Heart right ventricle (tissue), 16 donors: ENCODE measurements at regions not wholly inside any gene's neighbourhood (a gene's known extent, or its start where the extent isn't known, plus 50 kb on each side); places are given as distances from the start of the nearest gene placed in this dataset.

ENCODE experiments used
- ATAC-seq, 8 donors: fragments of 200-7000 bp; cut with Tn5 transposase; one replicate each; pipeline ENCODE4 v1.9.1; 2020; ENCODE audit warnings: mild to moderate bottlenecking in 8 of 8, moderate library complexity in 8 of 8, moderate number of reproducible peaks in 1 of 8
- DNase-seq, 2 donors: peaks; one replicate each; pipeline ENCODE4 v3.0.0-alpha.2; 2020
- H3K27ac ChIP-seq, 10 donors: fragments of 200-600 bp; sonication (generic) in 2 of 10; one replicate each; pipeline versions ENCODE4 v1.5.0 to v1.8.0; 2020 to 2022; ENCODE audit warnings: mild to moderate bottlenecking in 3 of 10
- H3K27me3 ChIP-seq, 7 donors: fragments of 200-600 bp; one replicate each; pipeline ENCODE4 v1.8.0; 2021 to 2022; ENCODE audit warnings: mild to moderate bottlenecking in 2 of 7
- H3K36me3 ChIP-seq, 9 donors: fragments of 200-600 bp; sonication (generic) in 1 of 9; one replicate each; pipeline versions ENCODE4 v1.5.0 to v1.8.0; 2020 to 2022; ENCODE audit warnings: mild to moderate bottlenecking in 2 of 9
- H3K4me1 ChIP-seq, 9 donors: fragments of 200-600 bp; sonication (generic) in 1 of 9; one replicate each; pipeline versions ENCODE4 v1.5.0 to v1.8.0; 2020 to 2022; ENCODE audit warnings: mild to moderate bottlenecking in 4 of 9
- H3K4me3 ChIP-seq, 10 donors: fragments of 200-600 bp; sonication (generic) in 2 of 10; one replicate each; pipeline versions ENCODE4 v1.5.0 to v1.8.0; 2020 to 2022; ENCODE audit warnings: mild to moderate bottlenecking in 7 of 10, moderate library complexity in 2 of 10
- H3K9me3 ChIP-seq, 11 donors: fragments of 200-600 bp in 10 of 11; sonication (generic) in 2 of 11; one replicate each; pipeline versions ENCODE4 v1.5.0 to v1.8.0; 2013 to 2022; ENCODE audit warnings: mild to moderate bottlenecking in 2 of 11, control low read depth in 1 of 11, moderate library complexity in 1 of 11
- WGBS, 2 donors: extraction: QIAGEN DNeasy Blood & Tissue Kit; methylation state at CpG; one replicate each; pipeline ENCODE4 v1.1.7; 2013; ENCODE audit warnings: inconsistent platforms in 1 of 2; 5-methylcytosine and 5-hydroxymethylcytosine counted together
- intact Hi-C, 10 donors: fragments of 100-400 bp; cut with DNase I; formaldehyde crosslinking; loops; one replicate each; pipeline versions ENCODE4 v1.11.1 to v1.14.2; 2022
- TF ChIP-seq, protein P1 (sequence below), 9 donors: fragments of 200-600 bp; sonication (generic) in 2 of 9; IDR thresholded peaks; one replicate each; pipeline versions ENCODE4 v1.5.0 to v1.8.0; 2021 to 2022; ENCODE audit warnings: antibody characterized with exemption in 9 of 9, mild to moderate bottlenecking in 5 of 9, moderate library complexity in 1 of 9
- donor health status: Arrhythmogenic right ventricular cardiomyopathy.
- donor health status: ischemic (EF 13 %, LVEDD 7.1; RV severe dilation, severe dysfunction).
- donor health status: healthy with polysubstance abuse.
- donor health status: DM: no; HTN: yes; CAD: no.
- donor health status: DM: no; HTN: no; CAD: no.
- donor health status: ischemic (EF 25% LVEDD 6.9; RV normal size, moderate dysfunction).
- donor health status: ischemic (EF 25% LVEDD 5.7; RV mildly dilated, moderate dysfunction).
- donor health status: healthy.
- donor health status: DM: yes; HTN: yes; CAD: no.
- donor health status: Ischemic cardiomyopathy.
- donor health status: ischemic (EF 35%, LVEDD 5.7; RV mildly dilated, moderate dysfunction).
- donor health status: nonischemic (EF 11% LVEDD 7.7; RV severe dilation, severe dysfunction).
- donor health status: DM: yes; HTN: yes; CAD: no.
- donor health status: PGD.
- donor health status: ischemic (EF 29% LVEDD 5.4; RV normal size, mild dysfunction).
- donor health status: nonischemic (EF 23%, LVEDD 6.1; RV moderate dilation, normal function).

DNA sequence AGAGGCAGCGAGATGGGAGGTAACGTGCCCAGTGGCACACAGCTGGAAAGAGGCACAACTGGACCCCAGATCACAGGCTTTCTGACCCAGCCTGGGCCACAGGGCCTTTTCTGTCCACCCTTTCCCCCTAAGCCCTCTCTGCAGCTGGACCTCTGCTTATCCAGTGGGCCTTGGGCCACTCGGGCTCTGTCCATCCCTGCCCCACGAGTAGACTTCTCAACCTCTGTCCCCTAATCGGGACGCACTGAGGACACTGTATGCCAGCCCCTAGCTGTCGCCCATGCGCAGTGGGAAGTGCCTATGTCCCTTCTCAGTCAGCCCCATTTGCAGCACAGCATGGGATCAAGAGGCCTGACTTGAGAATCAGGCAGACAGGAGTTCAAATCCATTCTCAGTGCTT is 65.6 kb upstream of the NEURL1B start:
- H3K36me3 ChIP-seq: no peaks in the 10 kb centered on the region
- H3K27me3 ChIP-seq: no peaks in the 10 kb centered on the region
- 91 to 96% methylated on average over 8 of the region's 8 CpGs for WGBS, 2 donors
- ATAC-seq (no peak), DNase-seq (no peak)
- H3K4me1 ChIP-seq: peaks cover 8 to 56% (median 26%) of the 10 kb centered on the region in 9 donors
- TF ChIP-seq, protein P1, sequence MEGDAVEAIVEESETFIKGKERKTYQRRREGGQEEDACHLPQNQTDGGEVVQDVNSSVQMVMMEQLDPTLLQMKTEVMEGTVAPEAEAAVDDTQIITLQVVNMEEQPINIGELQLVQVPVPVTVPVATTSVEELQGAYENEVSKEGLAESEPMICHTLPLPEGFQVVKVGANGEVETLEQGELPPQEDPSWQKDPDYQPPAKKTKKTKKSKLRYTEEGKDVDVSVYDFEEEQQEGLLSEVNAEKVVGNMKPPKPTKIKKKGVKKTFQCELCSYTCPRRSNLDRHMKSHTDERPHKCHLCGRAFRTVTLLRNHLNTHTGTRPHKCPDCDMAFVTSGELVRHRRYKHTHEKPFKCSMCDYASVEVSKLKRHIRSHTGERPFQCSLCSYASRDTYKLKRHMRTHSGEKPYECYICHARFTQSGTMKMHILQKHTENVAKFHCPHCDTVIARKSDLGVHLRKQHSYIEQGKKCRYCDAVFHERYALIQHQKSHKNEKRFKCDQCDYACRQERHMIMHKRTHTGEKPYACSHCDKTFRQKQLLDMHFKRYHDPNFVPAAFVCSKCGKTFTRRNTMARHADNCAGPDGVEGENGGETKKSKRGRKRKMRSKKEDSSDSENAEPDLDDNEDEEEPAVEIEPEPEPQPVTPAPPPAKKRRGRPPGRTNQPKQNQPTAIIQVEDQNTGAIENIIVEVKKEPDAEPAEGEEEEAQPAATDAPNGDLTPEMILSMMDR (IDR thresholded peaks at IDR 0.05): no peak
- intact Hi-C loops: loop anchor here in 1 of 10 donors (5.0 kb wide), 1 partner anchor 68 kb away; no protein-coding TSS in a partner anchor
- H3K27ac ChIP-seq: peak overlapping the region in 7 of 10 donors; percentile 10 to 56 (median 38)
- no peak overlapping the region for H3K4me3 ChIP-seq
- H3K9me3 ChIP-seq: peaks cover 0 to 4% (median 0%) of the 10 kb centered on the region in 11 donors

DNA sequence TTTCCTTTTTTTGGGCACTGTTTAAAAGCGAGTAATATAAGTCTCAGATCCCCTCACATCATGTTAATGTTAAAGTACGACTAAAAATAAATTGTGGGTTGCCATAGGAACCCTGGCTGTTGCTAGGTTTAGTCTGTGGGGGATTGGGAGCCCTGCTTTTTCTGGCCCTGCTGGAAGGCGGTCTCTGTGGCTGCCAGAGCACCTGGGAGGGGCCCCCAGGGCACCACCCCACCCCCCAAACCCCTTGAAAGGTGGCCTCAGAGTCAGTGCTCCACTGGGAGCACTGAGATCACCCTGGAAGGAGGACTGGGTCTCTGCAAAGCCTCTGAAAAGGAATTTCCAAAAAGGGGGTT is 66.2 kb upstream of the NEURL1B start:
- 53 to 62% methylated on average over 3 of the region's 3 CpGs for WGBS, 2 donors
- TF ChIP-seq, protein P1 (IDR thresholded peaks at IDR 0.05): no peak
- no peaks in the 10 kb centered on the region for H3K36me3 ChIP-seq
- peaks cover 0 to 4% (median 0%) of the 10 kb centered on the region in 11 donors for H3K9me3 ChIP-seq
- peak in 5 of 8 donors; percentile 2 to 51 (median 30) for ATAC-seq
- H3K4me1 ChIP-seq: peaks cover 8 to 59% (median 26%) of the 10 kb centered on the region in 9 donors
- no peak for DNase-seq
- intact Hi-C loops: loop anchor here in 1 of 10 donors (5.0 kb wide), 1 partner anchor 68 kb away; no protein-coding TSS in a partner anchor
- H3K27ac ChIP-seq: peak overlapping the region in 6 of 10 donors; percentile 10 to 56 (median 49)
- H3K4me3 ChIP-seq: no peak overlapping the region
- H3K27me3 ChIP-seq: no peaks in the 10 kb centered on the region

DNA sequence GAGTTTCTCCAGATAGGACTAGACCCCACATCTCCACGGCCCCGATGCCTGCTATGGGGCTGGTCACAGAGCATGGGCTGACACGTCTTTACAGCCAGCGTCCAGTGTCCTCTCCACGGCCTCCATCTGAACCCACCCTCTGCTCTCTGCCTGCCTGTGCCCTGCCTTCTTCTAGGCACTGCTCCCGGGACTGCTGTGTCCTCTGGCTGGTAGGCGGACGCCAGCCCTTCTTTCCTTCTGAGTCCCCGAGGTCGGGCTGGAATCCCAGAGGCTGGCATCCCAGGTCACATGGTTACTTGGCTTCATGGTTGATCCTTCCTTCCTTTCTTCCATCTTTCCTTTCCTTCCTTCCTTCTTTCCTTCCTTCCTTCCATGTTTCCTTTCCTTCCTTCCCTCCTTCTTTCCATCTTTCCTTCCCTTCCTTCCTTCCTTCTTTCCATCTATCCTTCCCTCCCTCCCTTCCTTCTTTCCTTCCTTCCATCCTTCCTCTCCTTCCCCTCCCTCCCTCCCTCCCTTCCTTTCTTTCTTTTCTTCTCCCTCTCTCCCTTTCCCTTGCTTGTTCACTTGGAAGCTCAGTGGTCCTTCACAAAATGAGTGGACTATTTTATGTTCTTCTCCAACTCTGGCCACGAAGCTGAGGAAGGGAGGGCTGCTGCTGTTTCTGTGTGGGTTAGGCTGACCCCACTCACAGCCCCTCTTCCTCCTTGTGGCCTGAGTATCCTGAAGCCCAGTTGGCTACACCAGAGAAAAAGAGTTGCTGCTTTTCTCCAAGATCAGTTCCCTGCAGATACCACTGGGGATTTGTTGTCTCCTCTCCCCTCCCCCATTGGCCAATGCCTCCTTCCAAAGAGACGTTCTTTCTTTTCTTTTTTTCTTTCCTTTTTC is 66.8 kb upstream of the NEURL1B start:
- intact Hi-C loops: no loop called here
- TF ChIP-seq, protein P1 (IDR thresholded peaks at IDR 0.05): no peak
- 79 to 81% methylated on average over 12 of the region's 12 CpGs for WGBS, 2 donors
- DNase-seq (no peak), ATAC-seq (peak in 4 of 8 donors; percentile 9 to 39 (median 16))
- no peaks in the 10 kb centered on the region for H3K36me3 ChIP-seq
- peaks cover 0 to 4% (median 0%) of the 10 kb centered on the region in 11 donors for H3K9me3 ChIP-seq
- no peak overlapping the region for H3K4me3 ChIP-seq
- no peaks in the 10 kb centered on the region for H3K27me3 ChIP-seq
- H3K27ac ChIP-seq: peak overlapping the region in 7 of 10 donors; percentile 14 to 56 (median 52)
- peaks cover 6 to 53% (median 25%) of the 10 kb centered on the region in 9 donors for H3K4me1 ChIP-seq

DNA sequence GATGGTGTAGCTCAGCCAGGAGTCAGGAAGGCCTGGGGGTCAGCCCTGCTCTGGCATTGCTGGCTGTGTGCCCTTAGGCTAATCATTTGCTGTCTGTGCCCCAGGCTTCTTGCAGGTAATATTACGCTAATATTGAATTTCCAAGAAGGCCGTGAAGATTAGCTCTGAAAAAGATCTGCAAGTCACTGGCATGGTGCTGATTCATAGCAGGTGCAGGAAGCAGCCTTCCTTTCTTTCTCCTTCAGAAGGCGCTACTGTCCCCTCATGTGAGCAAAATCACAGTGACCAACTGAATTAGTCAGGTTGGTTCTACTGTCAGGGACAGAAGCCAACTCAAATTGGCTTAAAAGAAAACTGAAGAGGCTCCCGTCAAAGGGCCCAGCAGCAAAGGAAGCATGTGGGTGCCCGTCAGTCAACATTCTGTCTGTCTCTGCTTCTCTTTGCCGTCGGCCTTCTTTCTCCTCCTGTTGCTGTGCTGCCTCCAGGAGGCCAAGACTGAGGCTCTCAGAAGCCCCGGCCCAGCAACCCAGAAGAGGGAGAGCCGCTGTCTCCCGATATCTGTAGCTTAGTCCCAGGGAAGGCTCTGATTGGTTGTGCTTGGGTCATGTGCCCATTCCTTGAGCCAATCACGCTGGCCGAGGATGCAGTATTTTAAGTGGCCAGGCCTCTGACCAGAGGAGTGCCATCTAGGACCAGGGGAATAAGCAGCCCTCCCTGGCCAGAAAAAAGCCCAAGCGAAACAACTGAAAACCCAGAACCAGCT is 67.8 kb upstream of the NEURL1B start:
- Histone ChIP-seq H3K27ac (peak overlapping the region in 5 of 10 donors; percentile 5 to 56 (median 25)), H3K4me1 (peaks cover 2 to 47% (median 21%) of the 10 kb centered on the region in 9 donors), H3K27me3 (no peaks in the 10 kb centered on the region), H3K36me3 (no peaks in the 10 kb centered on the region), H3K4me3 (no peak overlapping the region), H3K9me3 (peaks cover 0 to 4% (median 0%) of the 10 kb centered on the region in 11 donors)
- TF ChIP-seq, protein P1 (IDR thresholded peaks at IDR 0.05): no peak
- 95 to 96% methylated on average over 13 of the region's 13 CpGs for WGBS, 2 donors
- intact Hi-C loops: no loop called here
- no peak for ATAC-seq
- no peak for DNase-seq
